NB4 (cell line): ENCODE measurements at regions not wholly inside any gene's neighbourhood (a gene's known extent, or its start where the extent isn't known, plus 50 kb on each side); places are given as distances from the start of the nearest gene placed in this dataset.

Experiments
- DNase-seq: peaks from one replicate; pipeline ENCODE4 v3.0.0; 2010; ENCODE audit warnings: low read depth
- H3K4me3 ChIP-seq: one replicate; pipeline ENCODE4 v1.5.1; 2011; ENCODE audit warnings: mild to moderate bottlenecking, low read depth, low read length, moderate library complexity
- MAX ChIP-seq: IDR thresholded peaks from 2 replicates; pipeline ENCODE4 v1.6.1; 2011; ENCODE audit warnings: low read depth, low read length
- MYC ChIP-seq: IDR thresholded peaks from 2 replicates; pipeline ENCODE4 v1.6.1; 2011; ENCODE audit warnings: low read depth, low read length
- POLR2A ChIP-seq: IDR thresholded peaks from 2 replicates; pipeline ENCODE4 v1.6.1; 2011; ENCODE audit warnings: mild to moderate bottlenecking; ENCODE audit not compliant: insufficient read length; ENCODE audit errors: extremely low read depth
- TF ChIP-seq, protein P1 (sequence below): IDR thresholded peaks from one replicate; pipeline ENCODE4 v1.5.1; 2012; ENCODE audit warnings: low read depth, low read length

DNA sequence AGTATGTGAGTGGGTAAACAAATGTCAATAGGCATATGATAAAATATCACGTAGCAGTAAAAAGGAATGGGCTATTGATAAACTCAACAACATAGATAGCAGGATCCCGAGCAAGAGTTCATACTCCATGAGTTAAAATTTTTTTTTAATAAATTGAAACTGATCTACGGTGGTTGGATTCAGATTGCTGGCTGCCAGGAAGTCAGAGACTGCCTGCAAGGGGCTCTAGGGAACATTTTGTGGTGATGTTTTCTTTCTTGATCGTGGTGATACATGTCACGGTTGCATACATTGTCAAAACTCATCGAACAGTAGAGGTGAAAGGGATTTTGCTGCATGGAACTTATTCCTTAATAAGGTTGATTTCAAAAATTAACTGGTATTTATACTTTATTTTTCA, 62.6 kb upstream of the WNT7B start:
- DNase-seq, result no peak
- TF ChIP-seq MAX (no peak), MYC (no peak), POLR2A (no peak)
- TF ChIP-seq, protein P1, sequence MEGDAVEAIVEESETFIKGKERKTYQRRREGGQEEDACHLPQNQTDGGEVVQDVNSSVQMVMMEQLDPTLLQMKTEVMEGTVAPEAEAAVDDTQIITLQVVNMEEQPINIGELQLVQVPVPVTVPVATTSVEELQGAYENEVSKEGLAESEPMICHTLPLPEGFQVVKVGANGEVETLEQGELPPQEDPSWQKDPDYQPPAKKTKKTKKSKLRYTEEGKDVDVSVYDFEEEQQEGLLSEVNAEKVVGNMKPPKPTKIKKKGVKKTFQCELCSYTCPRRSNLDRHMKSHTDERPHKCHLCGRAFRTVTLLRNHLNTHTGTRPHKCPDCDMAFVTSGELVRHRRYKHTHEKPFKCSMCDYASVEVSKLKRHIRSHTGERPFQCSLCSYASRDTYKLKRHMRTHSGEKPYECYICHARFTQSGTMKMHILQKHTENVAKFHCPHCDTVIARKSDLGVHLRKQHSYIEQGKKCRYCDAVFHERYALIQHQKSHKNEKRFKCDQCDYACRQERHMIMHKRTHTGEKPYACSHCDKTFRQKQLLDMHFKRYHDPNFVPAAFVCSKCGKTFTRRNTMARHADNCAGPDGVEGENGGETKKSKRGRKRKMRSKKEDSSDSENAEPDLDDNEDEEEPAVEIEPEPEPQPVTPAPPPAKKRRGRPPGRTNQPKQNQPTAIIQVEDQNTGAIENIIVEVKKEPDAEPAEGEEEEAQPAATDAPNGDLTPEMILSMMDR, result no peak
- no peak overlapping the region for H3K4me3 ChIP-seq

DNA sequence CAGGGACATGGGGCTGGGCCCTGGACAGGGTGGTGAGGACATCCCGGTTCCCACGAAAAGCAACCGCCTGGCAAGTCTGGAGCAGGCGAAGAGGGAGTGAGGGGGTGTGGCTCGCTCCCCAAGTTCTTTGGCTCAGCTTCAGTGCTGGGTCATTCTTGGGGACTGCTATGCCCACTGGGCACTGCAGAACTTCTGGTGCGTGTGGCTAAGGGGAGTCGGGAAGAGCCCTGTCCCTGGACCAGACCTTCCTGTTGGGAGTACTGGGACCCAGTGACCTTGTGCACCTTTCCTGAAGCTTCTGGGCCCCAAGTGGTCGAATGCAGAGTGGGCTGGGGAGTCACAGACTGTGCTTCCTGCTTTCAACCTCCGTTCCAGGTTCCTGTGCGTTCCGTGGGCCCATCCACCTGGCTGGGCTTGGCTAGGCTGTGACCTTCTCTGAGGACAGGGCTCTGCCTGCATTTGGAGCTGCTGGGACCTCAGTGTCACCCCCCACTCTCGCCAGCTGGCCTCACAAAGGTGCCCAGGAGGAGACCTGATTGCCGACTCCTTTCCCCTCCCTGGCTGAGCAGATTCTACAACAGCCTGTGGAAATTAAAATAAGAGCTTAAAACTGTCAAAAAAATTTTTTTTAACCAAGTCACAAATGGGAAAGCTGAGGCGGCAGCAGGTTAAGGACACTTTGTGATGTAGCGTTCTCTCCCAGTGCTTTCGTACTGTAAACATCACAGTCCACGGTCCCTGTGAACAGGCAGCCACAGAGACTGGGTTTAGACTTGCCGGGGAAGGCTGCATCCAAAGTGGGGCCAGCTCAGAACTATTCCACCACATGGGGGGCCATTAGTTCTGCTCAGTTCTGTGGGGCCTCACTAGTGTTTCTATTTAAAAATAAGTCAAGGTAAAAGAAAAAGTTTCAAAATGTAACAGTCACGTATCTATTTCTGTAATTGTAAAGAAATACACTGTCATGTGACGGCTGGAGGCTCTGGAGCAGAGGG, 63.8 kb upstream of the WNT7B start:
- TF ChIP-seq MAX (no peak), POLR2A (no peak), MYC (no peak)
- TF ChIP-seq, protein P1, result no peak
- H3K4me3 ChIP-seq, result no peak overlapping the region
- DNase-seq, result no peak

GRCh38 chr22:46041642-46042041, 64.7 kb upstream of the WNT7B start:
- TF ChIP-seq MAX (no peak), MYC (no peak), POLR2A (no peak)
- TF ChIP-seq, protein P1, result no peak
- H3K4me3 ChIP-seq, result no peak overlapping the region
- no peak for DNase-seq

DNA sequence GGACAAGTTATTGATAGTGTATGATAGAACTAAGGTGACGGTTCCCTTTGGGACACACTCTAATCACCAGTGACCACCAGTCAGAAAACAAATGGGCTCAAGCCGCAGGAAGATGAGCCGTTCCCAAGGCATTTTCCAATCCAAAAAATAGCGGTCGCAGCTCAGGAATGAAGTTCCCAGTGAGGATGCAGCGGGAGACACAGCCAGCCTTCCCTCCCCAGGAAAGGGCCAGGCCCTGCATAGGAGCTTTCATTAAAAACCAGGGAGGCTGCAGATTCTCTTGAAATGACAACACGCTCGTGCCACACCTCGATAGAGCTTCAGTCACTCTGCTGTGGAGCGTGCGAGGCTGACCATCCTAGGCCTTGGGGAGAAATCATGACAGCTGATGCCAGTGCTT, 65.8 kb upstream of the WNT7B start:
- no peak overlapping the region for H3K4me3 ChIP-seq
- DNase-seq, result no peak
- TF ChIP-seq MYC (no peak), POLR2A (no peak), MAX (no peak)
- TF ChIP-seq, protein P1, result no peak

DNA sequence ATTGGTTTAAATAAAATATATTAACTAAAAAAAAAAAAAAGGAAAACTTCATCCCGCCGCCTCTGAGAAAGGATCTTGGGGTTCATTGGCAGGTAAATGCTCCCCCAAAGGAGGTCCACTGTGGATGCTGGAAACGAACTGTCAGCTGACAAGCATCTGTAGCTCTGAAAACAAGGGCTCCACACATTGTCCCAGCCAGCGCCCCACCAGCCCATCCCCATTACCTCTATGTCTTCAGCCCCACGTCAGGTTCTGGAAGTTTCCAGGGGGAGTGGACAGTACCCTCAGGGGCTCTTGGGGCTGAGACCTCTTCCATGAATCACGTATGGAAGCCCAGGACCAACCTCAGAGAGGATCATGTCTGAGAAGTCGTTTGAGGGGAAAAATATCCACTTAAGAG, 66.4 kb upstream of the WNT7B start:
- DNase-seq, result no peak
- no peak overlapping the region for H3K4me3 ChIP-seq

More for the DNA sequence above, 66.4 kb upstream of the WNT7B start:
- TF ChIP-seq MAX, result no peak
- TF ChIP-seq POLR2A, result no peak
